NOMO-1 (cell line): ENCODE measurements at regions not wholly inside any gene's neighbourhood (a gene's known extent, or its start where the extent isn't known, plus 50 kb on each side); places are given as distances from the start of the nearest gene placed in this dataset.
"Not testable (repeated sequence)": the region's sequence is repeated elsewhere in the genome, so short reads cannot be mapped to it uniquely, and the experiment has no call there.

Experiments used
- DNase-seq, 2 experiments: peaks; one replicate each; lab custom pipeline; 2025; ENCODE audit not compliant: unreplicated experiment in 2 of 2; lab: John Stamatoyannopoulos, UW

- DNase-seq: no peak
These were observed 277.8 kb upstream of the SOX9 start for GRCh38 chr17:71842986-71843385.

- DNase-seq: no peak
These were observed 275.5 kb upstream of the SOX9 start for GRCh38 chr17:71845337-71845736.

GRCh38 chr17:71846561-71847110 lies 274.2 kb upstream of the SOX9 start:
- DNase-seq: no peak

- no peak for DNase-seq
These were observed 270.7 kb upstream of the SOX9 start for GRCh38 chr17:71849783-71850768.

GRCh38 chr17:71850812-71851211 lies 270.0 kb upstream of the SOX9 start:
- DNase-seq: no peak

GRCh38 chr17:71855010-71855409 lies 265.8 kb upstream of the SOX9 start:
- no peak for DNase-seq

- no peak for DNase-seq
These were observed 256.1 kb upstream of the SOX9 start for GRCh38 chr17:71864755-71865154.

- DNase-seq: no peak
These were observed 254.7 kb upstream of the SOX9 start for GRCh38 chr17:71866095-71866494.

- DNase-seq: no peak
These were observed 251.5 kb upstream of the SOX9 start for GRCh38 chr17:71869293-71869692.

- DNase-seq: no peak
These were observed 250.8 kb upstream of the SOX9 start for GRCh38 chr17:71869841-71870545.

GRCh38 chr17:71870546-71870862 lies 250.3 kb upstream of the SOX9 start:
- no peak for DNase-seq

GRCh38 chr17:71872843-71873485 lies 247.9 kb upstream of the SOX9 start:
- no peak for DNase-seq

- DNase-seq: not testable (repeated sequence)
These were observed 246.0 kb upstream of the SOX9 start for GRCh38 chr17:71874773-71875172.

- DNase-seq: no peak
These were observed 242.5 kb upstream of the SOX9 start for GRCh38 chr17:71878271-71878670.

GRCh38 chr17:71878998-71879397 lies 241.8 kb upstream of the SOX9 start:
- no peak for DNase-seq

GRCh38 chr17:71881041-71881440 lies 239.8 kb upstream of the SOX9 start:
- no peak for DNase-seq

- no peak for DNase-seq
These were observed 239.2 kb upstream of the SOX9 start for GRCh38 chr17:71881581-71881980.

GRCh38 chr17:71883258-71883657 lies 237.6 kb upstream of the SOX9 start:
- no peak for DNase-seq

GRCh38 chr17:71883845-71884244 lies 237.0 kb upstream of the SOX9 start:
- DNase-seq: no peak

- DNase-seq: no peak
These were observed 235.2 kb upstream of the SOX9 start for GRCh38 chr17:71885662-71886061.

- DNase-seq: no peak
These were observed 221.5 kb upstream of the SOX9 start for GRCh38 chr17:71899317-71899716.
